Cerebellar cortex (tissue), 1 donor: ENCODE measurements at regions not wholly inside any gene's neighbourhood (a gene's known extent, or its start where the extent isn't known, plus 50 kb on each side); places are given as distances from the start of the nearest gene placed in this dataset.

Experiments
- DNase-seq: peaks from one replicate; pipeline ENCODE4 v3.0.0-alpha.2; 2015; ENCODE audit warnings: low spot score

- no peak for DNase-seq
These were observed 75.6 kb upstream of the CIBAR2 start for GRCh38 chr16:85187886-85188285.

- no peak for DNase-seq
These were observed 76.8 kb upstream of the CIBAR2 start for GRCh38 chr16:85188822-85189672.

DNA sequence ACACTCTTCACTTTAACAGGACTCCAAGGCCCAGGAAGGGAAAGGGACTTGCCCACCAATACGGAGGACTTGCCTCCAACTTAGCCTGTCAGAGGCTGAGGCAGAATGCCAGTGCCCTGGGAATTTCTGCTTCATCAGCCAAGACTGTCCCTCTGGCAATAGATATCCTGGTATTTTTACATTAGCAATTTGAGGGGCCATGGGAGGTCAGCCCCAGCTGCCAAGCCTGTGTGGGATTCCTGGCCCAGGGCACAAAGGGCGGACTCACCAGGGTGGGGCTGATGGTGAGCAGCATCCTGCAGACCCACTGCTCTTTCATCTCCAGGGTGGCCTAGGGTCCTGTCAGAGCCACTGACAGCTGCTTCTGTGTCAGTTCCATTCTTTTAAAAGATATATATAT is 78.3 kb upstream of the CIBAR2 start:
- DNase-seq = no peak

DNA sequence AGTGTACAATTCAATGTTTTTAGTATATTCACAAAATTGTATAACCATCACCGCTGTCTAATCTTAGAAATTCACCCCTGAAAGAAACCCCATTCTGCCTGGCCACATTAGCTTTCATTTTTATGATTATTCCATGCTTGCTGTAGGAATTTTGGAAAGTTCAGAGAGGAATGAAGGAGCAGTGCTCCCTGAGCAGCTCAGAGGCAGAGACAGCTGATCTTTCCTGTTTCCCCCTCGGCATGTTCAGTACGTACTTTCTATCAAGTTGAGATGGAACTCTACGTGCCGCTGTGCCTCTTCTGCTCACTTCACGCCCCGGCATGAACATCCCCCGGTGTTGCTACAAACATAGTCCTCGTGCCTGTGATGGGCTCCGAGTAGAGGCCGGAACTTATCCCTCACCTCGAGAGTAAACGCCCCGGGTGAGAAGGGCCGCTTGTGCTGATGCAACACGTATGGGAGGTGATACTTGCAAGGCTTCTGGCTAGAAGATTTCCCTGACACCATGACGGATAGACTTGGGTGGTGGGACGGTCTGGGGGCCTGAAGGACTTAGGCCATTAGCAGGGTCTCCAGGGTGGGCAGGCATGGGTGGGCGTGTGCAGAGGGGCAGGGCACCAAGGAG is 79.2 kb upstream of the CIBAR2 start:
- no peak for DNase-seq

- no peak for DNase-seq
These were observed 80.2 kb upstream of the CIBAR2 start for GRCh38 chr16:85192238-85193114.

DNA sequence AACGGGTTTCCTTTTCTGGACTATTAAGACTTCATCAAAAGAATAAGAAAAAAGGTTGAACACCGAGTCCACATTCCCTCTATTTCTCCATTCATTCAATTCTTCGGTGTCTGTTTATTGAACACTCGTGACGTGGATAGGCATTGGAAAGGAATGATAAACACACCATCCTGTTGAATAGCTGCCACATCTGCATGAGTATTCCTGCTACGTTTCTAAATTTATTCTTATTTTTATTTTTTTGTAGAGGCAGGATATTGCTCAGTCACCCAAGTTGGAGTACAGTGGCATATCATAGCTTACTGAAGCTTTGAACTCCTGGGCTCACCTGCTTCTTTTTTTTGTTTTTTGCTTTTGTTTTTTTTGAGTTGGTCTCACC is 80.8 kb upstream of the CIBAR2 start:
- no peak for DNase-seq

DNA sequence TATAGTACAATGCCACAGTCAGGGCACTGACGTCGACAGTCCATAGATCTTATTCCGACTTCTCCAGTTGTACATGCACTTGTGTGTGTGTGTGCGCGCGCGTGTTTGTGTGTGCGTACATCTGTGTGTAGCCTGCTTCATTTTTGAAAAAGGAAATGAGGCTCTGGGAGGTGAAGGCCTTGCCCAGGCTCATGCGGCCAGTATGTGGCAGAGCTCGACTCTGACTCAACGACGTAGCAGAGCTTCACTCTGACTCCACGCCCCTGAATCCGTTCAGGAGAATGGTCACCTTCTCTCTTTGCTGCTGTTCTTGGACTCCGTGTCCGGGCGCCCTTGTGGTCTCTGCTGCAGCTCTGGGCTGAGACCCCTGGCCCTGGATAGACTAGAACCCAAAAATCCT is 81.6 kb upstream of the CIBAR2 start:
- no peak for DNase-seq

DNA sequence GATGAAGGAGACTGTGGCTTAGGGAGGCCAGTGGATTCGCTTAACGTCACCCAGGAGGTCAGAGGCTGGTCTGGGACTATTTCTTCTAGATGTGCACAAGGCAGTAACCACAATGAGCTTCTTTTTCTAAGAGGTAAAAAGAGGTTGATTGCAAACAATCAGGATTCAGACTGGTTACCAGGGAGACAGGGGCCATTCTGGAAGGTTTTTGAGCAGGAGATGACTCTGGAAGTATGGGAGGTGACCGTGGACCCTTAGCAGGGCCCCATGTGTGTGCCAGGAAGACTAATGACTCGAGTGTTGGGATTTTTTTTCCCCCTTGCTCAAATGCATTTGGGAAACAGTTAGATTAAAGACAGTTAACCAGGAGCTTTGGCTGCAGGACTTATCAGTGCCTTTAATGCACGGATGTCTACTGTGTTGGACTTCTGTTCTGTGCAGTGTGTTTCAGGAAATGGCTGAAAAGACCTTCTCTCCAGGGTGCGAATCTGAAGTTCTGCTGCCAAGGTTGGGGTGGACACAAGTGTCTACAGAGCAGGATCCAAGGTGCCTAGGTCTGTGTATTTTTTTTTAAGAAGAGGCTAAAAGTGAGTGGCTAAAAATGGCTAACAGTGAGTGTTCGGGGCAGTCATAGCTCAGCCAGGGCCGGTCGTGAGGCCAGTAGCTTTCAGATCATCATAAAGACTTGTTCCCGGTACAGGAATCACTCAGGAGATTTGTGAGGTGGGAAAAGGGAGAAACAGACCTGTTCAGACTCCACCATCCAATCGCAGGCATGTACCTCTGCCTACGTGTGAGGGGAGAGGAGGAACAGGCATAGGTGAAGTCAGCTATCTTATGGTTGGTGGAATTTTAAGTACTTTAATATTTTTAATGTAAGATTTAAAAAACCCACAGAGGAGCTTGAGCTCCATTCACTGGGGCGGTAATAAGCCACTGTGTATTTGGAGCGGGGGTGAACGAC is 82.3 kb upstream of the CIBAR2 start:
- DNase-seq = no peak

DNA sequence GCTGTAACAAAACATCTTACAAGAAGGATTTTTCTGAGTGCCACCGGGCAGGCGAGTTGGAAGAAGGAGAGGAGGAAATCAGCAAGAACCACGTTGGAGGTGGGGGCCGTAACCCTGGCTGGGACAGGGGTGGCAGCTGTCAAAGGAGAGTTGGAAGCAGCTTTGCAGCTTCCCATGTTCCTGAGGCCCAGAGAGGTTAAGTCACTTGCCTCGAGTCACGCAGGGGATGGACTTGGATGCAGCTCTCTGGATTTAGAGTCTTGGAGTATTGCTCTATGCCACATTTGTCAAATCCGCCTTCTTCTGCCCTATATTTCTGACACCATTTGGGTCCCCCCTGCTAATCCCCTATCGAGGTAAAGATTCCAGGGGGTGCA is 83.0 kb upstream of the CIBAR2 start:
- no peak for DNase-seq

DNA sequence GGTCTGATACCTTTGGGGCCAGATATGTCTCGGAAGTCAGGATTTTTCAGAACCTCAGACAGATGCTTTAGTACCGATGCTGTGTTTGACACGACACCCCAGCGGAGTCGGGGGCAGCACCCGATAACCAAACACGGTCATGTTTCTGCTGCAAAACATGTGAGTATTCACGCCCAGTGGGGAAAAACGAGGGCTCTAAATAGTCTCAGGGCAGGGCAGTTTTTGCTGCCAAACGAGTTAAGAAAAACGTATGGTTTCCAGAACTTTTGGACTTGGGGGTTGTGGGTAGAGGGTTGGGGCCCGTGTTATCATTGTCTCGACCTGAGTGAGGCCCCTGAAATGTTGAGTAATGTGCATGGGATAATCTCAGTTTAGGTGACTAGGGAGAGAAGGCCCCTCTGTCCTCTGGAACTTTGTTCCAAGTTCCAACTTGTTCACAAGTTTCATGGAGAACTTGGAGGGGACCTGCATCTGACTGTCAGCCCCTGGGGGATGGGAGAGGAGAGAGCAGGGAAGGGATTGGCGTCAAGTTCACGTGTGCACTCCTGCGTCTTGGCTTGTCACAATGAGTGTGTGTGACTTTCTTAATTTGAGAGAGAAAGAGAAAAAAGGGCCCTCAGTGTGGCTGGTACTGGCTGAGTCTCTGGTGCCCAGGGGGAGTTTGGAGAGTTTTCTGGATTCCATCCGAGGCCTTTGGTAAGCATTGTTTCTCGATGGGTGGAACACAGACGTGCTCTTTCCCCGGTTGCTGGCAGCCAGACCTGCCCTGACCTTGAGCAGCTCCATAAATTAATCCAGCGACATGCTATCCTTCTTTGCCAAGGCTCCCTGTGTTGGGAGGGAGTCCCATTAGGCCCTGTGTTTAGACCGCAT is 83.9 kb upstream of the CIBAR2 start:
- no peak for DNase-seq

DNA sequence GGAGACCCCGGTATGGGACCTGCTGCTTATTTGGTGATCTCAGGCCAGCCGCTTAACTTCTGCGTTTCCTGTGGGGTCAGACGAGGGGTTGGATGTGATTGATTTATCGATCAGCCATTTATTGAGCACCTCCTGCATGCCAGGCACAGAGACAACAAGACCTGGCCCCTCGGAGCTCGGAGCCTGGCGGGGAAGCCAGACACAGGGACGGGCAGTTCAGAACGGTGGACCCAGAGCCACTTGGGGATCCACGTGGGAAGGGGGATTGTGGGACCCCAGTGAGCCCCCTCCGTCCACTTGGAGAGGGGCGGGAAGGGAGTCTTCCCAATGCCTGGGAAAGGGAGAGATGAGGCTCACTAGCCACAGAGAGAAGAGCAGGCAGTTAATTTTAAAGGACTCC is 84.7 kb upstream of the CIBAR2 start:
- DNase-seq = no peak

- DNase-seq = no peak
These were observed 85.6 kb upstream of the CIBAR2 start for GRCh38 chr16:85197611-85198566.

DNA sequence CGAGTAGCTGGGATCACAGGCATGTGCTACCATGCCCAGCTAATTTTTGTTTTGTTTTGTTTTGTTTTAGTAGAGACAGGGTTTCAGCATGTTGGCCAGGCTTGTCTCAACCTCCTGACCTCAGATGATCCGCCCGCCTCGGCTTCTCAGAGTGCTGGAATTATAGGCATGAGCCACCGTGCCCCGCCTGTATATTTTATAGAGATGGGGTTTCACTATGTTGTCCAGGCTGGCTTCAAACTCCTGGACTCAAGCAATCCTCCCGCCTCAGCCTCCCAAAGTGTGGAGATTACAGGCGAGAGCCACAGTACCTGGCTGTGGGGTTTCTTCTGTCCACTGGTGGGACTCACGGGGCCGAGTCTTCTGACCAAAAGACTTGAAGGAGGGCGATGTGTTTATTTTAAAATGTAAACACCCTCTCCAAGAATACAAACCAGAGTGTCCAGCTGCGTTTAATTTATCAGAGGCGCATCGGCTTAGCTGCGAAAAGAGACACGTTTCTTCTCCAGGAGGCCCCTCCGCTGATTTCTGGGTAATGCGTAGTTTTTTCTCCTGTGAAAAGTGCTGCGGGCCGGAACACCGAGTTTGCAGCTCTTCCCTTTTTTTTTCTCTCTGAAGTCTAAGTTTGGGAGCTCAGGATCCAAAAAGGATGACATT is 86.9 kb upstream of the CIBAR2 start:
- no peak for DNase-seq

DNA sequence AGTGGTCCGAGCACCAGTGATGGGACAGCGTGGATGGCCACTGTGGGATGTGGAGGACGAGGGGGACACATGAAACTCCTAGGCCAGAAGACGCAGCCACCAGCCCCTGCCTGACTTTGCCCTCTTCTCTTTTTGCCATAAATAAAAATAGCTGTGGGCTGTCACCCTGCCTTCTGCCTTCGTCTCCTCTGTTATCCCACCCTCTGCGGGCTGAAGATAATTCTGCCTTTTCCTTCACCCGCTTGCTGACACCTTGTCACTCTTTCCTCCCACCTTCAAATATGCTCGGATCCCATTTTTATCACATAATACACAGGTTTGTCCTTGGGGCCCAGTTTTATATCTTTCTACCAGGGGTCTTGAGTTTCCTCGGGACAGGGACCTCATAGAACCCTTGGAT is 87.6 kb upstream of the CIBAR2 start:
- DNase-seq = no peak

DNA sequence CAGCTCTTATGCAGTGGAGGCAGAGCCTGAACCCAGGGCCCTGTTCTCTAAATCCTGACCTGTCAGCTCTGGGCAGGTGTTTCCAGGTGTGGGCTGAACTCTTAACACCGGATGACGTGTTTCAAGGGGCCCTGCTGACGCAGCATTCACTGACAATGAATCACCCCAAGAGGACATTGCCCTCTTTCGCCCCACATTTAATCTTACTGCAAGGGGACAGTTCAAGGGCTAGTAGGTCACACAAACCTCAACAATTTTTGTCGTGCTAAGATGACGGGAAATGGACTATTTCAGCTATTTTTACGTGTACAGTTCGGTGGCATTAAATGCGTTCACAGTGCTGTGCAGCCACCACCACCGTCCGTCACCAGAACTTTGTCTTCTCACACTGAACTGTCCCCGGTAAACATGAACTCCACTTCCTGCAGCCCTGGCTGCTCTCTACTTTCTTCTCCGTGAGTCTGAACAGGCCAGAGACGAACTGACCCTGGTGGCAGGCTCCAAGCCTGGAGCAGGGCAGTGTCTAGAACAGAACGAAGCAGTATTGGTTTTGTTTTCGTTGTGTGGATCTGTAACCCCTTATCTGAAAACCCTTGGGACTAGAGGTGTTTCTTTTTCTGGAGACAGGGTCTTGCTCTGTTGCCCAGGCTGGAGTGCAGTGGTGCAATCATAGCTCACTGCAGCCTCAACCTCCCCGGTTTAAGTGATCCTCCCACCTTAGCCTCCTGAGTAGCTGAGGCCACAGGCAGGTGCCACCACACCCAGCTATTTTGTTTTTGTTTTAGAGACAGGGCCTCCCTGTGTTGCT is 88.4 kb upstream of the CIBAR2 start:
- DNase-seq = no peak

GRCh38 chr16:85201574-85201973 is 89.3 kb upstream of the CIBAR2 start:
- no peak for DNase-seq

DNA sequence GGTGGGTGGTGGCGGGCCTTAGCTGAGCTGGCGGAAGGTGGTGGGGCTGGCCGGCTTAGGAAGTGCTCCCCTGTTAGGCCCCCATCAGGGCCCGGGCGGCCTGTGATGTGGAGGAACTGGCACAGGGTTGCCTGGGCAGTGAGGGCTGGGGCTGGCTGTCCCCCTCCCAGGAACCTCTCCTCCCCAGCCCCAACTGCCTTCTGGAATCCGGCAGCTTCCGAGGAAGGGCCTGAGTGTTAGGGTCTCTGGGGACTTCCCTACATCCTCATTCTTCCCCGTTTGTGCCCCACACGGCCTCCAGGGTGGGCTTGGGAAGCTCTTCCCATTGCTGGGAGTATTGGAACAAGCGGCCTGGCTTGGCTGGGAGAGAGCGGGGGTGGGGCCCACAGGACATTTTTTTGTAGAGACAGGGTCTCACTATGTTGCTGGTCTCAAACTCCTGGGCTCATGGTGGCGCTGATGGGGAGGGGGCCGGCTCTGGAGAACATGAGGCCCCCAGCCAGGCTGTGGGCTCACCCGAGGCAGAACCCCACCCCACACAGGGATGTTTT is 89.9 kb upstream of the CIBAR2 start:
- no peak for DNase-seq
